HG03469 (cell line): ENCODE measurements at regions not wholly inside any gene's neighbourhood (a gene's known extent, or its start where the extent isn't known, plus 50 kb on each side); places are given as distances from the start of the nearest gene placed in this dataset.

Experiments
- ATAC-seq: cut with Tn5 transposase; IDR thresholded peaks from one replicate; pipeline ENCODE4 v1.9.1; 2021; ENCODE audit warnings: mild to moderate bottlenecking, moderate library complexity, moderate number of reproducible peaks; ENCODE audit not compliant: unreplicated experiment

- no peak for ATAC-seq
These were observed 439.1 kb downstream of the DMAC1 start for GRCh38 chr9:7360513-7360912.

DNA sequence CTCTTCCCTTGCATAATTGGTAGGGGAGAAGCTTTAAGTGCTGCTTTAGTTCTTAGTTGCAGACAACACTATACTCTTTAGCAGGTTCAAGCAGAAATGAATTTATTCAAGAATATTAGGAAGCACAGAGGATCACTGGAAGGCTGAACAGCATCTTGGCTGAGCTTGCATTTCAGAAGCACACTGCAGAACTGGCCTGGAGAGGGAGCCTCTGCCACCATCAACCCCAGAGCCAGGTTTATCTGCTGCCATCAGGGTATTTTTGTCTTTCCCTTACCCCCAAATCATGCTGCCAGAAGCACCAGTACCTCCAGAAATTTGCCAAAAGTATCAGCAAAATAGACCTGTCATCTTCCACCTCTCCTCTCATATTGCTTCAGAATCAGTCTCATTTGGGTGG, 440.7 kb downstream of the DMAC1 start:
- ATAC-seq: no peak

- ATAC-seq: no peak
These were observed 444.9 kb downstream of the DMAC1 start for GRCh38 chr9:7354704-7355103.

- ATAC-seq: no peak
These were observed 450.9 kb downstream of the DMAC1 start for GRCh38 chr9:7348692-7349091.

DNA sequence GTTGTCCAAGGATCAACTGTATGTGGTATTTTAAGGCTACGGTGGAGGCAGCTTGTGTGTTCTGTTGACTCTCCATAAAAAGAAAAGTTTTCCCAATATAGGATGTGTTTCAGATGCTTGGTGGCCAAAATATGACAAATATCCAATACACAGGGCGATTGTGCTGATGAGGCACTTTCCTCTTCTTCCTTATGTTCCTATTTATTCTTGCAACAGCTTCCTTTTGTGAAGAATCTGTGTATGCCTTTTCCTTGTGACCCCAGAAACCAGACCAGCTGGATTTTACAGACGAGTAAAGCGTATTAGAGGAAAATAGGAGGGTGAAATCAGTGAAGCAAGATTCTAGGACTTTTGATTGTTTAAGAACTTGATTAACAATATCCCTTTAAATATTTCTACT, 452.0 kb downstream of the DMAC1 start:
- ATAC-seq: no peak

GRCh38 chr9:7346144-7346543, 453.4 kb downstream of the DMAC1 start:
- ATAC-seq: no peak

GRCh38 chr9:7342736-7343135, 456.8 kb downstream of the DMAC1 start:
- ATAC-seq: no peak

- peak; percentile 56 for ATAC-seq
These were observed 457.3 kb downstream of the DMAC1 start for GRCh38 chr9:7342229-7342628.

DNA sequence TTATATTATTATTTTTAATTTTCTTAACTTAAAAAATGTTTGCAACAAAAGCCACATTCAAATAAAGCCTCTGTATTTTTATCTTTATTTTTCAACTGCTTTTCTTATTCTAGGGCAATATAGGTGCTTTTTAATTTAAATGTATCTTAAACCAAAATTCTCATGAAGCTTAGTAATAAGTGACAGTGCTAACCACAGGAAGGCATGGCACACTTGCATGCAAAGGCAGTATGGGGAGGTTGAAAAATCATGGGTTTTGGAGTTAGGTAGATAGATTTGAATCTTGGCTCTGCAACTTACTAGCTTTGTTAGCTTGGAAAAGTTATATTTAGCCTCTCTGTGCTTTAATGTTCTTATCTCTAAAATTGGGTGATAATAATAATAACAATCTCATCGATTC, 458.0 kb downstream of the DMAC1 start:
- peak; percentile 77 for ATAC-seq

- ATAC-seq: no peak
These were observed 459.1 kb downstream of the DMAC1 start for GRCh38 chr9:7340451-7340850.

- no peak for ATAC-seq
These were observed 460.8 kb downstream of the DMAC1 start for GRCh38 chr9:7338586-7339281.

DNA sequence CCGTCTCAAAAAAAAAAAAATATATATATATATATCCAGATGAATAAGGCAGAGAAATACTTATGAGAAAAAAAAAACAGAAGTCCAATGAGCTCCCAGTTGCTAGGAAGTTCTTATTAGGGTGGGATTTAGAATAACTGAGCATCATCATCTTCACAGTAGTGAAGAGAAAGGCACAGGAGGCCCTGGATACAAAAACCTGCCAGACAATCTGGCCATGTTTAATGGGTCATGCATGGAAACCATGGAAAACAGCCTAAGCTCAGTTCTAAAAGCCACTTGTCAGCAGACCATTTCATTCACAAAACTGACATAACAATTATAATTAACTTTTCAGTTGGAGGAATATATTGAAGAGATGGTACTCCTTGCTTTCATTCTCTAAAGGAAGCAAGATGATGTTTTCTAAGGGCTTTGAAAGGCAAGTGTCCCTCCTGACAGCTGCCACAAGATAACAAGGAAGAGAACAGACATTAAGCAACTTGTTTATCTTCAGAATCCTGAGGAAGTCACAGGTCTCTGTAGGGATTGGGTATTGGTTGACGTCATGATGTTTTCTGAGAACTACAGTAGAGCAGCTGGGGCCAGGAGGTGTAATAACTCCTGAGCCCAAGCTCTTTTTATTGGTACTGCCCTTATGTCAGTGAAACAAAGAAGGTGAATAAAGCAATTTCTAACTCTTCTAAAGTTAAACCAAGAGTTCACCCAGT, 463.1 kb downstream of the DMAC1 start:
- no peak for ATAC-seq

DNA sequence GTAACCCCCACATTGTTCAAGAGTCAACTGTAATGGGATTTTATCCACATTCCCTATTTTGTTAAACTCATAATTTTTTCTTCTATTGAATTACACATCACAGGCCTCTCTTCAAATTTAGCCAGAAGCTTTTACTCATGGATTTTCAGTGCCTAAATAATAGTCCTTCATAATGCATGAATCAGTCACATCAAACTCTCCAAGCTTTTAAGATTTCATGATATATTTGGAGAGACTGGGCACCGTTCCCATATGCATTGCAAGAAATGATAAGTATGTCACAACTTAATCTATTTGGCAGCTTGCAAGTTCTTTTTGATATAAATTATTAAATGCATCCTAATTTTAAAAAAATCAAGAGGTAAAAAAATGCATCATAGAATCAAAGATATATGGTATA, 465.9 kb downstream of the DMAC1 start:
- no peak for ATAC-seq

DNA sequence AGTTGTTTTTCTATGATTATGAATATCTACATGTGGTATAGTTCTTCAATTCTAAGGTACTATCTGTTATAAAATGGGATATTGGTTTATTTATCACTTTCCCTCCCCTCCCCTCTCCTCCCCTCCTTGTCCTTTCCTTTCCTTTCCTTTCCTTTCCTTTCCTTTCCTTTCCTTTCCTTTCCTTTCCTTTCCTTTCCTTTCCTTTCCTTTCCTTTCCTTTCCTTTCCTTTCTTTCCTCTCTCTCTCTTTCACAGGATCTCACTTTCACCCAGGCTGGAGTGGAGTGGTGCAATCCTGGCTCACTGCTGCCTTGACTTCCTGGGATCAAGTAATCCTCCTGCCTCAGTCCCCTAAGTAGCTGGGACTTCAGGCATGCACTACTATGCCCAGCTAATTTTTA, 466.8 kb downstream of the DMAC1 start:
- ATAC-seq: no peak

- no peak for ATAC-seq
These were observed 471.1 kb downstream of the DMAC1 start for GRCh38 chr9:7328453-7328852.

DNA sequence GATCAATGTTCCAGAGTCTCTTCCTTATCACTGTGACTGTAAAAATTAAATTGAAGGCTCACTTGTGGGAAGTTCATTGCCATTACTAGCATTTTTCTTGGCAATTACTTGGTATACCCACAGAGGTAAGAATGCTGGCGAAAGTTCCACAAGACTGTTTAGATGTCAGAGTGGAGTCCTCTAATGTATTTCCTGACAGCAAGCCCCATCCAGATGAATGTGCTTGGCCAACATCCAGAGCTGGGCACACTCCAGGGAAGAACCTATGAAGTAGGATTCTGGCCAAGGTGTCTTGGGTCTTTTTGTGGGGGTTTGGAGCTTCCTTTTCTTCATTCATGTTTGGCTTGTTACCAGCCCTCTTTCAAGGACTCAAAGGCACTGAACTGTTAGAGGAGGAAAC, 473.6 kb downstream of the DMAC1 start:
- ATAC-seq: no peak

GRCh38 chr9:7324152-7324598, 475.4 kb downstream of the DMAC1 start:
- ATAC-seq: no peak

DNA sequence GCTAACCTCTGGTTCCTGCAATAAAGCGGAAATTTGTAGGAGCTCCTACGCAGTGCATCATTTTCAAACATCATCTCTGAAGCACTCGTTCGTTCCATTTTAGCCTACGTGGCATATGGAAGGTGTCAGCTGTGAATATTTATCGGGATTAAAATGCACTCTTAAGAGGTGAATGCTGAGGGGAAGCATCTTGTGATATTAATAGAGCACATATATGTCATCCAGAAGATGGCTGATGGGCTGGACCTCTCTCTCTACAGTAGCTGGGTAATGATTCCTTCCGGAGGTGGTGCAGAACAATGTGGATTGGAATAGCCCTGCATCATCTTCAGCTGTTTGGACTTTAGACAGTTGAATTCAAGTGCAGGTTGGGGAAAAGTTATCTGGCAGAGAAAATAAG, 478.7 kb downstream of the DMAC1 start:
- ATAC-seq: no peak

DNA sequence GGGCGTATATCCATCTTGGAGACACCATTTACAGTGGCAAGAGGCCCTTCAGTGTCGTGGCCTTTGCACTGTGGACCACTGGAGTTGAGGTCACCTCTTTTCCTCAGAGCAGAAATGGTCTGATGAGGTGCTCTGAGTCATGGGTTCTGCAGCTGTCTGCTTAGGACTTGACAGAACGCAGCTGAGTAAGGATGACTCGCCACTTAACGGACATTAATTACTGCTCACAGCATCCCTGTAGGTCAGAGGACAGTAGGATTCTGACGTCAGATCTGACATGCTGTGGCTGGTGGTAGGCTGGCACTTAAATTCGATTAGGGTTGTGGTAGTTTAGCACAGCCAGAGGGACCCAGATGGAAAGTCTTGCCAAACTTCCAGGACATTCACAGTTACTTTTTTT, 479.4 kb downstream of the DMAC1 start:
- no peak for ATAC-seq

- ATAC-seq: no peak
These were observed 480.7 kb downstream of the DMAC1 start for GRCh38 chr9:7318920-7319319.

GRCh38 chr9:7316967-7317366, 482.6 kb downstream of the DMAC1 start:
- no peak for ATAC-seq

DNA sequence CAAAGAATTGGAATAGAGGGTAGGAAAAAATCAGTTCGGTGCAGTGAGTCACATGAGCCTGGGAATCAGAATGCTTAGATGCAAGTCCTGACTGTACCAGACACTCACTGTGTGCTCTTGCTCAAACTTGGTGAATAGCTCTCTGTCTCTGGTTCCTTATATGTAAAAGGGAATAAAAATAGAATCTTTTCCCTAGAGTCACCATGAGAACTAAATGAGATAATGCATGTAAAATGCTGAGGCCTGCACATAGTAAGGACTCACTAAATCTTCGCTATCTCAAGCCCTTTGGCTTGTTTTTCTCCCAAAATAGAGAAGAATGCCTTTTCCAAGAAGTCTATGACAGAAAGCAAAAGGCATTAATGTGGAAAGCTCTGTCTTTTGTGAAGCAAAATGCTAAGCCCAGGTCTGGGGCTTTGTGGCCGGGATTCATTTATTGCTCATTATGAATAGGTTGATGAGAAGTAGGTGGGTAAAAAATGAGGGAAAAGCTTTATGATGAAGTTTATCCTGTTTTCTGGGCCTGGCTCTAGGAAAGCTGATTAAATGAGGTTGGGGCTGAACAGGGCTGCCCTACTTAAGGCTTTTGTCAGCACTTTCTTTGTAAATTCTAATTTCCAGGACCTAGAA, 483.3 kb downstream of the DMAC1 start:
- no peak for ATAC-seq
